ENCODE measurements at regions not wholly inside any gene's neighbourhood (a gene's known extent, or its start where the extent isn't known, plus 50 kb on each side); places are given as distances from the start of the nearest gene placed in this dataset.

DNA sequence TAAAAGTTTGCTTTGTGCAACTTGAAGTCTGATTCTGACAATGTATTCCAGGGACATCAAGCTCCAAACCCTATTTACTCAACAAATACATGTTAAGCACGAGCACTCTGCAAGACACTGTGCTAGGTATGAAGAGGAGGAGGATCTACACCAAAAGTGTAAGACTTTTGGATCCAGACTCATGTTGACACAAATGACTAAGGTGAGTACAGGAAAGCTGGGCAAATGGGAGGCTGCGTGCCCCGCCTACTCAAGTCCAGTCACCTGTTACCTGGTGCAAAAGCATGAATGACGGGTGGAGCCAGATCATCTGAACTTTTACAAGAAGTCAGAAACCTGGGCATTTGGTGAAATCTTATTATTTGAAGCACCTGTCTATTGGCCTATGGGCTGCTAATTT, 120.7 kb downstream of the ABCC12 start:
- TF ChIP-seq CTCF (IDR thresholded peaks at IDR 0.05) (no peak), POLR2A (IDR thresholded peaks at IDR 0.05) (no peak), POLR2AphosphoS5 (IDR thresholded peaks at IDR 0.05) (no peak)
